Fibroblast of skin of back (primary cell): ENCODE measurements at regions not wholly inside any gene's neighbourhood (a gene's known extent, or its start where the extent isn't known, plus 50 kb on each side); places are given as distances from the start of the nearest gene placed in this dataset.

Experiments used
- DNase-seq: peaks from one replicate; pipeline ENCODE4 v3.0.0-alpha.2; 2013

GRCh38 chr20:40207655-40208054 lies 481.4 kb downstream of the MAFB start:
- no peak for DNase-seq

GRCh38 chr20:40205971-40206370 lies 483.1 kb downstream of the MAFB start:
- DNase-seq, result no peak

- DNase-seq, result no peak
These were observed 486.0 kb downstream of the MAFB start for GRCh38 chr20:40203032-40203431.

GRCh38 chr20:40197691-40198090 lies 491.3 kb downstream of the MAFB start:
- peak; percentile 87 for DNase-seq

- DNase-seq, result no peak
These were observed 492.1 kb downstream of the MAFB start for GRCh38 chr20:40196846-40197436.

- DNase-seq, result no peak
These were observed 493.3 kb downstream of the MAFB start for GRCh38 chr20:40195742-40196141.

- DNase-seq, result no peak
These were observed 496.5 kb downstream of the MAFB start for GRCh38 chr20:40192529-40192928.

GRCh38 chr20:40192081-40192480 lies 497.0 kb downstream of the MAFB start:
- peak; percentile 76 for DNase-seq

GRCh38 chr20:40191573-40191972 lies 497.5 kb downstream of the MAFB start:
- no peak for DNase-seq

- peak; percentile 69 for DNase-seq
These were observed 499.4 kb downstream of the MAFB start for GRCh38 chr20:40189621-40190020.

GRCh38 chr20:40188319-40188718 lies 500.7 kb downstream of the MAFB start:
- DNase-seq, result no peak

GRCh38 chr20:40186826-40187225 lies 502.2 kb downstream of the MAFB start:
- no peak for DNase-seq

- DNase-seq, result no peak
These were observed 507.4 kb downstream of the MAFB start for GRCh38 chr20:40181676-40182075.

GRCh38 chr20:40176098-40176841 lies 512.8 kb downstream of the MAFB start:
- no peak for DNase-seq

- DNase-seq, result no peak
These were observed 513.7 kb downstream of the MAFB start for GRCh38 chr20:40175296-40175695.

- DNase-seq, result no peak
These were observed 515.2 kb downstream of the MAFB start for GRCh38 chr20:40173872-40174271.

GRCh38 chr20:40168981-40169620 lies 519.9 kb downstream of the MAFB start:
- no peak for DNase-seq

GRCh38 chr20:40161391-40161790 lies 527.6 kb downstream of the MAFB start:
- no peak for DNase-seq

- peak; percentile 68 for DNase-seq
These were observed 528.9 kb downstream of the MAFB start for GRCh38 chr20:40160097-40160550.

- DNase-seq, result no peak
These were observed 529.8 kb downstream of the MAFB start for GRCh38 chr20:40159276-40159675.

- no peak for DNase-seq
These were observed 532.3 kb downstream of the MAFB start for GRCh38 chr20:40156600-40157317.

GRCh38 chr20:40154514-40154913 lies 534.5 kb downstream of the MAFB start:
- no peak for DNase-seq

- no peak for DNase-seq
These were observed 540.1 kb downstream of the MAFB start for GRCh38 chr20:40148886-40149285.
